Tibial artery (tissue), 4 donors: ENCODE measurements at regions not wholly inside any gene's neighbourhood (a gene's known extent, or its start where the extent isn't known, plus 50 kb on each side); places are given as distances from the start of the nearest gene placed in this dataset.

Experiments
- DNase-seq, 2 donors: peaks; one replicate each; pipeline ENCODE4 v3.0.0-alpha.2; 2019
- H3K27ac ChIP-seq, 2 donors: fragments of 200-600 bp; sonication (generic) in 1 of 2; 1 replicate in 1 of 2; 2 replicates in 1 of 2; pipeline ENCODE4 v1.5.1; 2018 to 2019; ENCODE audit warnings: mild to moderate bottlenecking in 1 of 2
- H3K27me3 ChIP-seq, 2 donors: fragments of 200-600 bp; sonication (generic) in 1 of 2; one replicate each; pipeline versions ENCODE4 v1.5.1 to v1.6.0; 2016 to 2019
- H3K36me3 ChIP-seq, 3 donors: fragments of 200-600 bp; sonication (generic) in 2 of 3; one replicate each; pipeline ENCODE4 v1.5.1; 2016 to 2019; ENCODE audit warnings: mild to moderate bottlenecking in 2 of 3
- H3K4me1 ChIP-seq, 4 donors: fragments of 200-600 bp; sonication (generic) in 2 of 4; 1 replicate in 3 of 4; 2 replicates in 1 of 4; pipeline ENCODE4 v1.5.1; 2016 to 2019
- H3K4me3 ChIP-seq, 2 donors: fragments of 200-600 bp; sonication (generic) in 1 of 2; 1 replicate in 1 of 2; 2 replicates in 1 of 2; pipeline ENCODE4 v1.5.1; 2018 to 2019; ENCODE audit warnings: mild to moderate bottlenecking in 2 of 2
- H3K9me3 ChIP-seq, 3 donors: fragments of 200-600 bp; sonication (generic) in 1 of 3; one replicate each; pipeline ENCODE4 v1.5.1; 2016 to 2019
- intact Hi-C: fragments of 100-400 bp; cut with DNase I; formaldehyde crosslinking; loops from one replicate; pipeline ENCODE4 v1.15.0; 2023; ENCODE audit warnings: low total_unique reads
- TF ChIP-seq, protein P1 (sequence below), 2 experiments: fragments of 200-600 bp in 1 of 2; fragments of 450-650 bp in 1 of 2; IDR thresholded peaks; one replicate each; pipeline ENCODE4 v1.5.1; 2017 to 2019; ENCODE audit warnings: antibody characterized with exemption in 2 of 2, mild to moderate bottlenecking in 1 of 2, moderate library complexity in 1 of 2

GRCh38 chr2:43103093-43103404, 123.4 kb downstream of the ZFP36L2 start:
- H3K27ac ChIP-seq, result peak overlapping the region; percentile 75 to 85
- TF ChIP-seq, protein P1, sequence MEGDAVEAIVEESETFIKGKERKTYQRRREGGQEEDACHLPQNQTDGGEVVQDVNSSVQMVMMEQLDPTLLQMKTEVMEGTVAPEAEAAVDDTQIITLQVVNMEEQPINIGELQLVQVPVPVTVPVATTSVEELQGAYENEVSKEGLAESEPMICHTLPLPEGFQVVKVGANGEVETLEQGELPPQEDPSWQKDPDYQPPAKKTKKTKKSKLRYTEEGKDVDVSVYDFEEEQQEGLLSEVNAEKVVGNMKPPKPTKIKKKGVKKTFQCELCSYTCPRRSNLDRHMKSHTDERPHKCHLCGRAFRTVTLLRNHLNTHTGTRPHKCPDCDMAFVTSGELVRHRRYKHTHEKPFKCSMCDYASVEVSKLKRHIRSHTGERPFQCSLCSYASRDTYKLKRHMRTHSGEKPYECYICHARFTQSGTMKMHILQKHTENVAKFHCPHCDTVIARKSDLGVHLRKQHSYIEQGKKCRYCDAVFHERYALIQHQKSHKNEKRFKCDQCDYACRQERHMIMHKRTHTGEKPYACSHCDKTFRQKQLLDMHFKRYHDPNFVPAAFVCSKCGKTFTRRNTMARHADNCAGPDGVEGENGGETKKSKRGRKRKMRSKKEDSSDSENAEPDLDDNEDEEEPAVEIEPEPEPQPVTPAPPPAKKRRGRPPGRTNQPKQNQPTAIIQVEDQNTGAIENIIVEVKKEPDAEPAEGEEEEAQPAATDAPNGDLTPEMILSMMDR (IDR thresholded peaks at IDR 0.05), result no peak
- H3K4me1 ChIP-seq, result peaks cover 0 to 61% (median 45%) of the 10 kb centered on the region in 4 donors
- H3K9me3 ChIP-seq, result no peaks in the 10 kb centered on the region
- H3K36me3 ChIP-seq, result no peaks in the 10 kb centered on the region
- H3K4me3 ChIP-seq, result no peak overlapping the region
- peak in 1 of 2 donors; percentile 28 for DNase-seq
- intact Hi-C loops, result no loop called here
- H3K27me3 ChIP-seq, result no peaks in the 10 kb centered on the region

DNA sequence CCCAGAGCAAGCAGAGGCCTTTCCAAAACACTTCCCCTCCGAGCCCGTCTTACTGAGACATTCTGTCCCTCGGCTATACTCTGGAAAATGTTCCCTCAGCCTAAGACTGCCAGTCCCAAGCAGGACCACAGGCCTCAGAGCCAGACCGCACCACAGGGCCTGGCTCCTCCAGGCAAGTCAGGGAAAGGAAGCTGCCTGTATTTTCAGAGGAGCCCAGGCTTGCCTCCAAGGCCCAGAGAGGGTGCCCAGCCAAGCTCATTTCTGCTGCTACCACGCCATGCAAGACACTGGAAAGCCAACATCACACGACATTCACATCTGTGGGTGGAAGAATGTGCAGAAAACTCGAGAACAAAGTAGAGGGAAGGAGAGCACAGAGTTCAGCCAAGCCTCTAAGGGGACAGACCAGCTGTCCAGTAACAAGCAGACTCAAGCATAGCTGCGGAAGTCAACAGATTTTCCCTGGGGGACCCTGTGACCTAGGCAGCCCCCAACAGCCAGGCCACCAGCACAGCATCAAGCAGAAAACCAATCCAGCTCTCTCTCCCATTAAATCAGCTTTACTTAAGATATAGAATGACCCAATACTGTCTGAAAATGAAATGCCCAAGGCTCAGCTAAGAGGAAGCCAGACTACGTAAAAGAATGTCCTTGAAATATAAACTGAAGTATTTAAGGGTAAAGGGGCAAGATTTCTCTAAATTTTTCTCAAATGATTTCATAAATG, 123.9 kb downstream of the ZFP36L2 start:
- Histone ChIP-seq H3K27ac (peak overlapping the region; percentile 75 to 85), H3K4me3 (peak overlapping the region; percentile 55 to 60), H3K9me3 (no peaks in the 10 kb centered on the region), H3K4me1 (peaks cover 0 to 60% (median 45%) of the 10 kb centered on the region in 4 donors), H3K27me3 (no peaks in the 10 kb centered on the region), H3K36me3 (no peaks in the 10 kb centered on the region)
- peak; percentile 69 to 89 for DNase-seq
- TF ChIP-seq, protein P1 (IDR thresholded peaks at IDR 0.05), result no peak
- intact Hi-C loops, result no loop called here

DNA sequence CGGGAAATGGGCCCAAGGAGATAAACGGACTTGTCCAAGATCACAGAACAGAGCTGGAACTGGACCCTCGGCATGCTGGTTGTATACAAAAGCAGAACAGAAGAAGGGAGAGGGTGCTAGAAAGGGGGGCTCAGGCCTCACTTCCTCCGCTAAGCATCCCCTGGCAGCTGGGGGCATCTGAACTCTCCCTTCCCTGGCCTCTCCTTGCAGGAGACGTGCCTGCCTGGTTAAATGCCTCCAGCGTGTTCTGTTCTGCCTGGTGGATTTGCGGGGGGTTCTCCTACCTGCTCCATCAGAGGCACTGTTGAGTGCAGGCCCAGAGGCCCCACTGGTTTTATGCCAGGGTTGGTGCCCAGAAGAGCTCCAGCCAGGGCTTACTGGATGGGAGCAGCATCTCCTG, 124.7 kb downstream of the ZFP36L2 start:
- no peaks in the 10 kb centered on the region for H3K9me3 ChIP-seq
- no peaks in the 10 kb centered on the region for H3K36me3 ChIP-seq
- peaks cover 0 to 52% (median 42%) of the 10 kb centered on the region in 4 donors for H3K4me1 ChIP-seq
- H3K27ac ChIP-seq, result peak overlapping the region; percentile 75 to 85
- H3K27me3 ChIP-seq, result no peaks in the 10 kb centered on the region
- intact Hi-C loops, result no loop called here
- TF ChIP-seq, protein P1 (IDR thresholded peaks at IDR 0.05), result no peak
- H3K4me3 ChIP-seq, result peak overlapping the region; percentile 55 to 60
- DNase-seq, result peak in 1 of 2 donors; percentile 62

- Histone ChIP-seq H3K4me3 (peak overlapping the region; percentile 55 to 60), H3K9me3 (no peaks in the 10 kb centered on the region), H3K4me1 (peaks cover 0 to 46% (median 37%) of the 10 kb centered on the region in 4 donors), H3K27me3 (no peaks in the 10 kb centered on the region), H3K36me3 (no peaks in the 10 kb centered on the region), H3K27ac (peak overlapping the region; percentile 75 to 85)
- intact Hi-C loops, result no loop called here
- peak; percentile 51 to 85 for DNase-seq
- TF ChIP-seq, protein P1 (IDR thresholded peaks at IDR 0.05), result no peak
Observed at GRCh38 chr2:43100883-43101662, 125.3 kb downstream of the ZFP36L2 start.

- Histone ChIP-seq H3K27me3 (no peaks in the 10 kb centered on the region), H3K27ac (peak overlapping the region; percentile 75 to 85), H3K4me1 (peaks cover 0 to 39% (median 30%) of the 10 kb centered on the region in 4 donors), H3K4me3 (peak overlapping the region; percentile 55 to 60), H3K36me3 (no peaks in the 10 kb centered on the region), H3K9me3 (no peaks in the 10 kb centered on the region)
- intact Hi-C loops, result no loop called here
- TF ChIP-seq, protein P1 (IDR thresholded peaks at IDR 0.05), result no peak
- no peak for DNase-seq
Observed at GRCh38 chr2:43100362-43100882, 126.0 kb downstream of the ZFP36L2 start.
